AG08395 (cell line): ENCODE measurements at regions not wholly inside any gene's neighbourhood (a gene's known extent, or its start where the extent isn't known, plus 50 kb on each side); places are given as distances from the start of the nearest gene placed in this dataset.
"Not testable (repeated sequence)": the region's sequence is repeated elsewhere in the genome, so short reads cannot be mapped to it uniquely, and the experiment has no call there.

Experiments
- DNase-seq: peaks from one replicate; pipeline ENCODE4 v3.0.0; 2012; ENCODE audit warnings: mixed read lengths, low spot score

- no peak for DNase-seq
Observed at GRCh38 chr5:124022966-124023365, 511.0 kb downstream of the CSNK1G3 start.

- no peak for DNase-seq
Observed at GRCh38 chr5:124021776-124022175, 509.8 kb downstream of the CSNK1G3 start.

GRCh38 chr5:124021066-124021641, 509.2 kb downstream of the CSNK1G3 start:
- DNase-seq = no peak

- not testable (repeated sequence) for DNase-seq
Observed at GRCh38 chr5:124017321-124017720, 505.3 kb downstream of the CSNK1G3 start.

- DNase-seq = no peak
Observed at GRCh38 chr5:124007675-124008398, 495.9 kb downstream of the CSNK1G3 start.

- no peak for DNase-seq
Observed at GRCh38 chr5:124001036-124001615, 489.1 kb downstream of the CSNK1G3 start.

GRCh38 chr5:124000538-124000937, 488.6 kb downstream of the CSNK1G3 start:
- DNase-seq = no peak

- peak; percentile 76 for DNase-seq
Observed at GRCh38 chr5:123997462-123998215, 485.7 kb downstream of the CSNK1G3 start.

- DNase-seq = peak; percentile 4
Observed at GRCh38 chr5:123997064-123997461, 485.1 kb downstream of the CSNK1G3 start.

GRCh38 chr5:123992641-123993040, 480.7 kb downstream of the CSNK1G3 start:
- DNase-seq = no peak

GRCh38 chr5:123987956-123988355, 476.0 kb downstream of the CSNK1G3 start:
- no peak for DNase-seq

- no peak for DNase-seq
Observed at GRCh38 chr5:123976379-123977033, 464.5 kb downstream of the CSNK1G3 start.

- not testable (repeated sequence) for DNase-seq
Observed at GRCh38 chr5:123975521-123975920, 463.5 kb downstream of the CSNK1G3 start.

- no peak for DNase-seq
Observed at GRCh38 chr5:123966781-123967180, 454.8 kb downstream of the CSNK1G3 start.

GRCh38 chr5:123965626-123966025, 453.6 kb downstream of the CSNK1G3 start:
- DNase-seq = no peak

GRCh38 chr5:123964884-123965283, 452.9 kb downstream of the CSNK1G3 start:
- no peak for DNase-seq

- DNase-seq = no peak
Observed at GRCh38 chr5:123960526-123960925, 448.5 kb downstream of the CSNK1G3 start.

- DNase-seq = peak; percentile 91
Observed at GRCh38 chr5:123951582-123951977, 439.6 kb downstream of the CSNK1G3 start.

- DNase-seq = no peak
Observed at GRCh38 chr5:123950701-123951581, 439.0 kb downstream of the CSNK1G3 start.

GRCh38 chr5:123949807-123950340, 437.9 kb downstream of the CSNK1G3 start:
- DNase-seq = no peak
